Nephron progenitor cell (in vitro differentiated cells): ENCODE measurements at regions not wholly inside any gene's neighbourhood (a gene's known extent, or its start where the extent isn't known, plus 50 kb on each side); places are given as distances from the start of the nearest gene placed in this dataset.

Source experiments
- DNase-seq: peaks from one replicate; pipeline ENCODE4 v3.0.0; 2021
- H3K27ac Mint-ChIP-seq: 2 replicates; pipeline ENCODE4 v1.8.0; 2021; ENCODE audit warnings: mild to moderate bottlenecking, moderate library complexity, mixed read lengths
- H3K27me3 Mint-ChIP-seq: 2 replicates; pipeline ENCODE4 v1.8.0; 2021; ENCODE audit warnings: mild to moderate bottlenecking, low read depth, mixed read lengths; ENCODE audit not compliant: poor library complexity
- H3K36me3 Mint-ChIP-seq: 2 replicates; pipeline ENCODE4 v1.8.0; 2021; ENCODE audit warnings: low read depth, mixed read lengths
- H3K4me1 Mint-ChIP-seq: 2 replicates; pipeline ENCODE4 v1.8.0; 2021; ENCODE audit warnings: mixed read lengths
- H3K4me3 Mint-ChIP-seq: 2 replicates; pipeline ENCODE4 v1.8.0; 2021; ENCODE audit warnings: mild to moderate bottlenecking, moderate library complexity, mixed read lengths
- H3K9me3 Mint-ChIP-seq: 2 replicates; pipeline ENCODE4 v1.8.0; 2021; ENCODE audit warnings: mild to moderate bottlenecking, moderate library complexity, mixed read lengths
- CTCF ChIP-seq: fragments of 200-600 bp; sonication (generic); IDR thresholded peaks from 2 replicates; pipeline ENCODE4 v1.5.0; 2021; ENCODE audit warnings: antibody characterized with exemption

GRCh38 chr11:115111066-115111465 is 393.1 kb downstream of the CADM1 start:
- no peak for DNase-seq
- TF ChIP-seq CTCF = no peak
- Mint-ChIP-seq H3K9me3 (no peaks in the 10 kb centered on the region), H3K27ac (no peak overlapping the region), H3K4me1 (peaks cover 35% of the 10 kb centered on the region), H3K36me3 (no peaks in the 10 kb centered on the region), H3K27me3 (peaks cover 12% of the 10 kb centered on the region), H3K4me3 (no peak overlapping the region)

DNA sequence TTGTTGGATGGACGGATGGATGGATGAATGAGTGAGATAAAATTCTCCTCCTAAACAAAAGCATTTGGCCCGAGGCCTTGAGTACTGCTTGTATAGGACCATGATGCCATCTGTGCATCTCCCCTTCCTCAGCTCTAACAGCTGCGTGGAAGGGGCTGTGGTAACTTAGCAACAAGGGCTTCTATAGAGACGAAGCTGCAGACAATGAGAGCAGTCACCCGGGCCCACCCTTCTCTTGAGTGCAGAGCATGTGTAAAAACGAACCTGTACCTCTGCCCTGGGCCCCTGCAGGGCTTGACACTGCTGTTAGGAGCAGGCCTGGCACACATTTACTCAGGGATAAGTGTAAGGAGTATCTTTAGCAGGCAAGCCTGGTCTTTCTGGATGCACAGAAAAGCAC is 391.5 kb downstream of the CADM1 start:
- no peak for DNase-seq
- Mint-ChIP-seq H3K9me3 (no peaks in the 10 kb centered on the region), H3K27ac (no peak overlapping the region), H3K4me3 (no peak overlapping the region), H3K27me3 (peaks cover 18% of the 10 kb centered on the region), H3K4me1 (peaks cover 35% of the 10 kb centered on the region), H3K36me3 (no peaks in the 10 kb centered on the region)
- no peak for TF ChIP-seq CTCF

- H3K27ac Mint-ChIP-seq = no peak overlapping the region
- H3K4me3 Mint-ChIP-seq = no peak overlapping the region
Measured at GRCh38 chr11:115117956-115118493, 386.2 kb downstream of the CADM1 start.

DNA sequence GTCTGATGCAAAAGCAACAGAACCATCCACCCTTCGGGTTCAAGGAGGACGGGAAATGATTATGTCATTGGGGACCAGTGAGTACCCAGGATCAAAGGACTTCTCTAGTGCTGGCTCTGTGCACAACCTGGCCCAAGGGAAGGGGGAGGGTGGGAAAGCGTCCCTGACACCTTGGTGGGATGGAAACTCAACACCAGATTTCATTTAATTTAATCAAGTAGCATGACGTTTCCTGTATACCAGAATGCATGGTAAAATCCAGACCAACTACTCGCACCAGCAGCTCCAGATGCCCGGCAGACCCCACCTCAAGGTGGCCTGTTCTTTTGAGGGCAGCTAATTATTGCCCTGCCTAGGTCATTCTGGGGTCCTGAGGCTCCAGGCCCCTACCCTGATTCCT is 385.1 kb downstream of the CADM1 start:
- no peak for DNase-seq
- peaks cover 30% of the 10 kb centered on the region for H3K4me1 Mint-ChIP-seq
- H3K27ac Mint-ChIP-seq = peak overlapping the region; percentile 56
- TF ChIP-seq CTCF = no peak
- H3K27me3 Mint-ChIP-seq = peaks cover 16% of the 10 kb centered on the region
- no peak overlapping the region for H3K4me3 Mint-ChIP-seq
- H3K9me3 Mint-ChIP-seq = no peaks in the 10 kb centered on the region
- H3K36me3 Mint-ChIP-seq = no peaks in the 10 kb centered on the region

More at GRCh38 chr11:115117956-115118493, 386.2 kb downstream of the CADM1 start:
- DNase-seq = no peak
- no peaks in the 10 kb centered on the region for H3K9me3 Mint-ChIP-seq
- no peaks in the 10 kb centered on the region for H3K36me3 Mint-ChIP-seq
- TF ChIP-seq CTCF = no peak
- H3K27me3 Mint-ChIP-seq = peaks cover 19% of the 10 kb centered on the region
- peaks cover 40% of the 10 kb centered on the region for H3K4me1 Mint-ChIP-seq
